Urothelium cell line (cell line): ENCODE measurements at regions not wholly inside any gene's neighbourhood (a gene's known extent, or its start where the extent isn't known, plus 50 kb on each side); places are given as distances from the start of the nearest gene placed in this dataset.

ENCODE experiments used
- DNase-seq: peaks from one replicate; pipeline ENCODE4 v3.0.0; 2011; ENCODE audit warnings: low spot score, mixed read lengths
- FAIRE-seq: peaks from 2 replicates; lab custom pipeline; 2011; peaks lifted over from hg19 to GRCh38; lab: Jason Lieb, UNC

DNA sequence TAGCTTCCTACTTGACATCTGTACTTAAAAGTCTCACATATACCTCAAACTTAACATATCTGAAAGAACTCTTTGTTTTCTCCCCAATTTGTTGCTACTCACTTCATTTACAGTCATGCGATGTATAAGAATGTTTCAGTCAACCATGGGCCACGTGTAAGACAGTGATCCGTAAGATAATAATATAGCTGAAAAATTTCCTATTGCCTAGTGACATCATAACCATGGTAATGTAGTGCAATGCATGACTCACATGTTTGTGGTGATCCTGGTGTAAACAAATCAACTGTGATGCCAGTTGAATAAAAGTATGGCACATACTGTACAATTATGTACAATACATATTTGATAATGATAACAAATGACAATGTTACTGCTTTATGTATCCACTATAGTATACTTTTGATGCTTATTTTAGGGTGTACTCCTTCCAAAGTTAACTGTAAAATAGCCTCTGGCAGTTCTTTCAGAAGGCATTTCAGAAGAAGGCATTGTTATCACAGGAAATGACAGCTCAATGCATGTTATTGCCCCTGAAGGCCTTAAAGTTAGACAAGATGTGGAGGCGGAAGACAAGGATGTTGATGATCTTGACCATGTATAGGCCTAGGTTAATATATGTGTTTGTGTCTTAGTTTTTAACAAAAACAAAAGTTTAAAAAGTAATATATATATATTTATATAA lies 579.0 kb downstream of the EPHA7 start:
- FAIRE-seq: no peak
- DNase-seq: no peak

DNA sequence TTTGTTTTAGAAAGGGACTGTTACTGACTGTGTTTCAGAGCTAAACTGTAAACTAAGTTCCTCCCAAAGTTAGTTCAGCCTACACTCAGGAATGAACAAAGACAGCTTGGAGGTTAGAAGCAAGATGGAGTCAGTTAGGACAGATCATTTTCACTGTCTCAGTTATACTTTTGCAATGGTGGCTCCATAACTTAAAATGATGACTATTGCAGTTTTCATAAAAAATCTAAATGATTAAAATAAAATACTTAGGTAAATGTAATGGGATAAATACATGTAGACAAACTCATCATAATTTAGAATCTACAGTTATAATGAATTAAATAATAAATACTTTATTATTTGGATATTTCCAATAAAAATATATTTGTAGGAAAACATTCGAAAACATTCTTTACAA lies 590.6 kb downstream of the EPHA7 start:
- no peak for DNase-seq
- FAIRE-seq: no peak

DNA sequence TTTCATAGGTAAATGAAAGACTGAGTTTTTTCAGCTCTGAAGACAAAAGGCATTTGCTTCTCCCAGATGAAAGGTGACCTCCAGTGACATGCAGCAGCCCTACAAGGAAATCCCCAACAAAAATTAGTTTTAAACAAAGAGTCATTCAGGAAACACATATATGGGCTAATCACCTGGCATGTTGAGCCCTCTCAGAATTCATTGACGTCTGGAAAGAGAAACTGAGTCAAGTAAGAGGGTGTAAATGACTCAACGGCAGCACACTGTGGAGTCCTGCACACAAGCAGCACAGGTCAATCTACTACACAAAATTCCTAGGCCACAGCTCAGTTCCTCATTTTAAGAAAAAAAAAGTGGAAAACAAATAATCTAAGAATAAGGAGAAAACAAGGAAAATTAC lies 592.3 kb downstream of the EPHA7 start:
- FAIRE-seq (no peak), DNase-seq (no peak)

DNA sequence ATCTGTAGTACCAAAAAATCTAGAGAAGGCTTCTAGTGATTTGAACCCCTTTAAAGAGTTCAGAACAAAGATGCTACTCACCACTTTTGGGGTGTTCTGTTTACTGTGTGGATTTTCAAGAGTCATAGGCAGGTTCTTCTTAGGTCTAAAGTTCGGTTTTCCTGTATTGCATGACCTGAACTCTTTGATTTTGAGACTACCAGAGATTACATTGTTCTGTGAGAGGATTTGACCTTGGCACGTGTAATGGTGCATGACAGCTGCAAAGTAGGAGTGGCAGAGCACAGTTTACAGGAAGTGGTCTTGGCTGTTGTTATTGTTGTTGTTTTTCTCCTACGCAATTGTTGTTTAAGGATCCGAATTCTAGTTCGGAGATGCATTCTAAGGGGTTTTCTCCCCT lies 592.7 kb downstream of the EPHA7 start:
- DNase-seq (no peak), FAIRE-seq (no peak)

- FAIRE-seq (no peak), DNase-seq (no peak)
Observed at GRCh38 chr6:92822222-92822621, 597.1 kb downstream of the EPHA7 start.

GRCh38 chr6:92820601-92821000 lies 598.8 kb downstream of the EPHA7 start:
- FAIRE-seq (no peak), DNase-seq (no peak)

GRCh38 chr6:92810913-92811312 lies 608.4 kb downstream of the EPHA7 start:
- DNase-seq (peak; percentile 27), FAIRE-seq (no peak)

GRCh38 chr6:92806254-92806653 lies 613.1 kb downstream of the EPHA7 start:
- FAIRE-seq (no peak), DNase-seq (no peak)

GRCh38 chr6:92791403-92791802 lies 628.0 kb downstream of the EPHA7 start:
- DNase-seq: no peak
- no peak for FAIRE-seq

- DNase-seq (no peak), FAIRE-seq (no peak)
Observed at GRCh38 chr6:92790381-92790780, 629.0 kb downstream of the EPHA7 start.

GRCh38 chr6:92784235-92784634 lies 635.1 kb downstream of the EPHA7 start:
- FAIRE-seq (no peak), DNase-seq (no peak)

DNA sequence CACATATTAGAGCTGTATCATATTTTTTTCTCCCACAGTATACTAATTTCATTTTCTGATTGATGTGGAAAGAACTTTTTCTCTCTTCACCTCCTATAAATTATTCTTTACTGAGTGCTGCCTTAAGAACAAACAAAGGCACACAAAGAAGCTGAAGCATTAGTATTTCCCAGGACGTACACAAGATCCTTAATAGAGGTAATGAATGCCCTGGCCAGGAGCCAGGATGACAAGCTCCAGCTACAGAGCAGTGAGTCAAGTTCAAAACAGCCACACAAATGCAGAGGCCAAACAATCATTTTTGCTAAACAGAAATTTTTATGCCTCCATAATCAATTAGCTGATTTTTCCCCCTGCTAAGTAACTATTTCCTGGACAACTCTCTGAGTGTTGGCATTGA lies 639.6 kb downstream of the EPHA7 start:
- FAIRE-seq (no peak), DNase-seq (peak; percentile 17)

DNA sequence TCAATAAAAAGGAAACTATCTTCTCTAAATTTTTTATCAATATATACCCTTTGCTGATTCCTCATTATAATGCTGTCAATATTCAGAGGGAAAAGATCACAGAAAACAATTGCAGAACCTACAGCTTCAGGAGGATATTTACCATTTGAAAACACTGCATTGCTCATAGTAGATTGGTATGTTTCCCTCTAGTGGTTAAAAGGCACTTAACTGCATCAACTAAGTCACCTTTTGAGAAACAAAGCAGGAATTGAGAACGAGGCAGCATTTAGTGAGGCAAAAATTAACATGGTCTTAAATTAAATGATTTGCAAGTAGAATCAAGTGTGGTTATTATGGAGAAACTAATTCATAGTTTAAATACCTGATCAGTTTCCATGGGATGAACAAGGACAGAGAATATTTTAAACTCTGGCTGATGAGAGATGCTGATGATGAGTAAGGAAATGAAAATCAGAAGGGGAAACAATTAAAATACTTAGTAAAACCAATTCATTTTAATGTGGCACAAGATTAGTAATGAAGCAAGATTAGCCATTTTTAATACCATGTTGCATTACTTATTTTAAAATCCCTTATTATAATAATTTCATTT lies 642.1 kb downstream of the EPHA7 start:
- no peak for FAIRE-seq
- DNase-seq: peak; percentile 7

- FAIRE-seq (no peak), DNase-seq (no peak)
Observed at GRCh38 chr6:92770540-92770939, 648.8 kb downstream of the EPHA7 start.

DNA sequence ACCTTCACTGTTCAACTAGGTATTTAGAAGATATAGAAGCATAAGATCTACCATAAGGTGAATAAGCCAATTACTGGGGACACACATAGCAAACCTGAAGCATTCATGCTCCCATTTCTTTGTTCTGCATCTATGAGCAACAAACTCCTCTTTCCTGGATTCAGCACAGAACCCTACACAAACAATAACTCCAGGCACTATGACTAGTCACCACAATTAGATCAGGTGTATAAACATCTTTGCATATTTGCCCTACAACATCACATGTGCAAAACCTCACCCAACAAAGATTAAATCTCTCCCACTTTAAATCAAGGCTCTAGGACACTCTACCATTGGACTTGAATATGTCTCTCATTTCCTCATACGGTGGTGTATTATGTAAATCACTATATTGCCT lies 652.3 kb downstream of the EPHA7 start:
- no peak for FAIRE-seq
- DNase-seq: no peak

- no peak for DNase-seq
- FAIRE-seq: no peak
Observed at GRCh38 chr6:92763680-92764079, 655.7 kb downstream of the EPHA7 start.

GRCh38 chr6:92763274-92763584 lies 656.1 kb downstream of the EPHA7 start:
- no peak for FAIRE-seq
- DNase-seq: no peak

DNA sequence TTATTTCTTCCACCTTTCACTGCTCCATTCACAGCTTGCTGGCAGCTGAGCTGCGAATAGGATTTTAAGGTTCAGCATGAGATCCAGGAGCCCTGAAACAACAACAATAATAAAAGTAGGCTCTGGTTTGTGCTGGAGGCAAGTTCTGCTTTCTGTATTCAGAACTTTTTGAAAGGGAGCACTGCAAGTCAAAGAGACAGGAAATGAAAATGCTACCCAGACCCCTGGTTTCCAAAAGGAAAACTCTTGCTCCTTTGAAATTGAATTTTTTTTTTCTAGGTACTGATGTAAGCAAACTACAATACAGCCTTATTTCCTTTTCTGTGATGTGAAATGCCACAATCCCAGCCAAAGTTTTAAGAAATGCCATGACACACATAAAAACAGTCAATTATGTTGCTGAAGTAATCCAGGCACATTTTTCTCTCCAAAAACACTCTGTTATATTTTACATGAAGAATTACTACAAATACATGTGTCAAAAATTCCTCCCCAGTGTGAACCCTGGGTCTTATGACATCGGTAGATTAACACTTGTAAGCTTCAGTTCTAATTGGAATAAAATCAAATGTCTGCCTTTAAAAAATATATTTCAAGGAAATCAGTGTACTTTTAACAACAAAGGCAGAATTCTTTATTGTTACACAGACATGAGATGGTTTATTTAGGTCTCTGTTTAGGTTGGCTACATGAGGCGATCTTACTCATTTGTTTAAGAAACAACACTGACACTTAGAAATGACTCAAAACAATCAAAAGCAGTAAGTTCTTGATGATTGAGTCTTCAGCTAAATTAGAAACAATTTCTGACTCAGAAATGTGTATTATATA lies 656.7 kb downstream of the EPHA7 start:
- no peak for DNase-seq
- no peak for FAIRE-seq

DNA sequence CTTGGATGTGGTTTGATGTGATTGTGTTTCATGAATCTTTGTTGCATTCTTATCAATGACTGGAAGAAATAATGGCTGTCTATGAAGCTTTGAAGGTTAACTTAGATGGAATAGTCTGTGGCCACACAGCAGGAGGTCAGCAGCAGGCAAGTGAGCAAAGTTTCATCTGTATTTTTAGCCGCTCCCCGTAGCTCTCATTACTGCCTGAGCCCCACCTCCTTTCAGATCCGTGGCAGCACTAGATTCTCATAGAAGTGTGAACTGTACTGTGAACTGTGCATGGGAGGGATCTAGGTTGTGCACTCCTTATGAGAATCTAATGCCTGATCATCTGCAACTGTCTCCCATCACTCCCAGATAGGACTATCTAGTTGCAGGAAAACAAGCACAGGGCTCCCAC lies 660.2 kb downstream of the EPHA7 start:
- no peak for DNase-seq
- no peak for FAIRE-seq

- FAIRE-seq (no peak), DNase-seq (no peak)
Observed at GRCh38 chr6:92757925-92758324, 661.4 kb downstream of the EPHA7 start.

DNA sequence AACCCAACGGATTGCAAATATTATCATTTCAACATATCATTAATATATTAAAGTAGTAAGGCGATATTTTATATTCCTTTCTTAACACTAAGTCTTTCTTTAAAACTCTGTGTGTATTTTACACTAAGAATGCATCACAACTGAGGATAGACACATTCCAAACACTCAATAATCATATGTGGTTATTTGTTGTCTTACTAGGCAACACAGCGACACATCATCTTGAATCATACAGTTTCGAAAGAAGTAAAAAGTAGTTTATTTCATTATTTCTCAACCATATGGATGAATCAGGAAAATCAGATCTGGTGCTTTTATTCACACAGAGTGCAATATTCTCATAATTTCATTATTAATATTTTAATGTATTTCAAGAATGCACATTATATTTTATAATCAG lies 662.4 kb downstream of the EPHA7 start:
- FAIRE-seq (no peak), DNase-seq (no peak)

DNA sequence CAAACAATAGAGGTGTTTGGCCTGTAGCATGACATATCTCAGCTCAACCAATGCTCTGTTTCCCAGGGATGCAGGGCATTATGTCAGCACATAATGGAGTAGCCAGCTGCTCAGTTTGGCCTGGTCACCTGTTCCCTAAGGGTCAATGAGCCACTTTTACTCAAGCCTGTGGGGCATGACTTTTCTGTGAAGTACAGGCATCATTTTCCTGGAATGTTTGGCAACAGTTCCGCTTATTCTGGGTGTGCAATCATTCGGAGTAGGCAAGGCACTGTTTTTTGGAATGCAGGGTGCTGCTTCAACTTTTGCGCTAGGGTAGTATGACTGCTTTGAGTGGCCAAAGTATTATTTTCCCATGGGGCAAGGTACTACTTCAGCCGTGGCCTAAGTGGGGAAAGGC lies 665.4 kb downstream of the EPHA7 start:
- FAIRE-seq (no peak), DNase-seq (no peak)
